ENCODE measurements at regions not wholly inside any gene's neighbourhood (a gene's known extent, or its start where the extent isn't known, plus 50 kb on each side); places are given as distances from the start of the nearest gene placed in this dataset.

DNA sequence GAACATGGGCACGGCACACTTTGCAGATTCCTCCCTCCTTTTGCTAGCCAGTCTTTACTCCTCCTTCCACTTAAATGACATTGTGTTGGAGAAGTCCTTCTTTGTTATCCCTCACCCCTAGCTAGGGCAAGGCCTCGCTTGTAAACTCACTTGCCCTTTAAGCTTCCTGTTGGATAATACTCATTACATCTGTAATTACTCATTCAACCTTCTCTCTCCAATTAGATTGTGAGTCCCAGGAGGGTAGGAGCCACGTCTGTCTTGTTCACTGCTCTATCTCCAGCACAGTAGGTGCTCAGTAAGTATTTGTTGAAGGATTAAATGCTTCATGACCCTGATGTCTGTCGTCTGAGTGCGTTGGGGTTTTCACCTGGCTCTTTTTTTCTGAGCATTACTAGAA, 98.7 kb upstream of the USP24 start:
- TF ChIP-seq POLR2AphosphoS5 (IDR thresholded peaks at IDR 0.05; ENCODE audit: low read depth, low read length) (no peak), POLR2A (IDR thresholded peaks at IDR 0.05; ENCODE audit: low read depth, low read length) (no peak), TAF1 (IDR thresholded peaks at IDR 0.05; ENCODE audit: low read depth, low read length) (no peak), SPI1 (IDR thresholded peaks at IDR 0.05; ENCODE audit: low read depth, low read length) (no peak), POU2F2 (IDR thresholded peaks at IDR 0.05; ENCODE audit: low read depth, low read length) (no peak)
